ENCODE measurements at regions not wholly inside any gene's neighbourhood (a gene's known extent, or its start where the extent isn't known, plus 50 kb on each side); places are given as distances from the start of the nearest gene placed in this dataset.
"Not testable (repeated sequence)": the region's sequence is repeated elsewhere in the genome, so short reads cannot be mapped to it uniquely, and the experiment has no call there.

- no peak for DNase-seq
These were observed 148.2 kb upstream of the CITED2 start for GRCh38 chr6:139522511-139523220.

GRCh38 chr6:139521338-139521737, 146.9 kb upstream of the CITED2 start:
- no peak for DNase-seq

GRCh38 chr6:139520321-139520768, 145.9 kb upstream of the CITED2 start:
- no peak for DNase-seq

DNA sequence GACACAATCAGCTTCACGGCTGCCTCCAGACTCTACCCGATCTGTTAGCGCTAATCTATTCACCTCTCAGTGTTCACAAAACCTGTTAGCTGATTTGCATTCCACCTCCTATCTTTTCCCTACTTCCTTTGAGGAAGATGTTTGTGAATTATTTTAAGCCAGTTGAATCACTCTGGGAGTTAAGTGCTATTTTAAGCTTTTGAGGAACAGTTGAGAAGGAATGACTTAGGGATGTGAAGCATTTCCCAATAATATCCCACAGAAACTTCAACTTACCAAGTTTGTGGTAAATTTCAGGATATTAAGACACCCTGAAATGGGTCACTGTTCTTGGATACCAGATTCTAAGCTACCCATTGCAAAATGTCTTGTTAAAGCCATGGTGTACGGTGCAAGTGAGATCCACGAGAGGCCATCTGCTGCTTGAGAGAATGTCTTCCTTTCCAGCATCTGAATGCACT, 145.2 kb upstream of the CITED2 start:
- no peak for DNase-seq

DNA sequence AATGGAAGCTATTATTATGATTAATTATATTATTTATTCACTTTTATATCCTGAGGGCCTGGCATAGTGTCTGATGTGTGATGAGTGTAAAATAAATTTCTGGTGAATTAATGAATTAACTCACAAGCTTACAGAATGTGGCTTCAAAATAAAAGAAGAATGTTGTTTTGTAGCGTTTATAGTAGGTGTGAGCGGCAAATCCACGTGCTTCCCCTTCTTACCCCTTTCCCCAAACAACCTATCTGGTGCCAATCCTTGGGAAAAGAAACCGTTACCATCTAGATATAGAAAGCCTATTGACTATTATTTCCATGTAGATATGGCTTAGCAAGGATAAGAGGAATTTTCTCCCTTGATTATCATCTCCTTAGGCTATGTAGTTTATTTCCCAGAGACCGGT, 144.6 kb upstream of the CITED2 start:
- DNase-seq: no peak

DNA sequence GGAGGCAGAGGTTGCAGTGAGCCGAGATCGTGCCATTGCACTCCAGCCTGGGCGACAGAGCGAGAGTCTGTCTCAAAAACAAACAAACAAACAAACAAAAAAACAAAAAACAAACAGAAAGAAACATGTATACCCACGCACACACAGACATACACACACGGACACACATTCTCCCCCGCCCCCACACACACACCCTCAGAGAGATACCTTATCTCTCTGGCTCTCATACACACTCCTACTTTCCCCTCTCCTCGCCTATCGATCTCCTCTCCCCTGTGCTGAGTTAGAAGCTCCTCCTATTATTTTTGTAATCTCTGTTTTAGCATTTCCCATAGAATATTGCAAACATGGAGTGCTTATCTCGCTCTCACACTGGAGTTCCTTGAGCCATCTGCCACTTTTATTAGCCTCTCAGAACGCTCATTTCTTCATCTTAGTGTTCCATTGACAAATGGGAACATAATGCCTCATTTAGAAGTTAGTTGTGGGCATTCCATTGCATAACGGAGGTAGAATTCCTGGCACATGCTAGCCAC, 144.2 kb upstream of the CITED2 start:
- no peak for DNase-seq

DNA sequence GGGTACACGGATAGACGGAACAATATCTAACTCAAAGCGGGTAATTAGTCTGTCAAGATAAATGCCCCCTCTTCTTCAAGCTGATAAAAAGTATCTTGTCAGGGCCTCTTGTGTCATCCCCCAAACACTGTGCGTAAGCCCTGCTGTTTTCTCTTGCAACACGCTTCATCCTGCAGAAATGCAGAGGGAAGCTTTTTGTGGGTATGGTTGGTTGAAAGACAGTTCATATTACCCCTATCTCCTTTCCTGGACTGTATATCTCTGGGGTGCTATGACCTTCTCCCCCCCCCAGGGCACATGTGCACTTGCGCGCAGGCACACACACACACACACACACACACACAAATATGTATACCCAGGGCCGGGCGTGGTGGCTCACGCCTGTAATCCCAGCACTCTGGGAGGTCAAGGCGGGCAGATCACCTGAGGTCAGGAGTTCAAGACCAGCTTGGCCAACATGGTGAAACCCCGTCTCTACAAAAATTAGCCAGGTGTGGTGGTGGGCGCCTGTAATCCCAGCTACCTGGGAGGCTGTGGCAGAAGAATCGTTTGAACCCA, 143.6 kb upstream of the CITED2 start:
- not testable (repeated sequence) for DNase-seq

GRCh38 chr6:139515511-139515910, 141.1 kb upstream of the CITED2 start:
- no peak for DNase-seq

- DNase-seq: no peak
These were observed 140.4 kb upstream of the CITED2 start for GRCh38 chr6:139514819-139515218.

GRCh38 chr6:139510040-139510790, 135.8 kb upstream of the CITED2 start:
- no peak for DNase-seq

DNA sequence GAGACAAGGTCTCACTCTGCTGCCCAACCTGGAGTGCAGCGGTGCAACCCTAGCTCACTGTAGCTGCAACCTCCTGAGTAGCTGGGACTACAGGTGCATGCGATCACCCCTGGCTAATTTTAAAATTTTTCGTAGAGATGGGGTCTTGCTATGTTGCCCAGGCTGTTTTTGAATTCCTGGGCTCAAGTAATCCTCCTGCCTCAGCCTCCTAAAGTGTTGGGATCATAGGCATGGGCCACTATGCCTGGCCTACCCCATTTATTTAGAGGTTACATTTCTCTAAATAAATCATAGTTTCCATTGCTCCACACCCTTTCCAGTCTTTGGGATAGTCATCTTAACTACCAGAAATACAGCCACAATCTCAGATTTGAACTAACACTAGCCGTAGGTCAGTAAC, 134.7 kb upstream of the CITED2 start:
- DNase-seq: no peak

GRCh38 chr6:139508576-139508975, 134.1 kb upstream of the CITED2 start:
- DNase-seq: no peak

DNA sequence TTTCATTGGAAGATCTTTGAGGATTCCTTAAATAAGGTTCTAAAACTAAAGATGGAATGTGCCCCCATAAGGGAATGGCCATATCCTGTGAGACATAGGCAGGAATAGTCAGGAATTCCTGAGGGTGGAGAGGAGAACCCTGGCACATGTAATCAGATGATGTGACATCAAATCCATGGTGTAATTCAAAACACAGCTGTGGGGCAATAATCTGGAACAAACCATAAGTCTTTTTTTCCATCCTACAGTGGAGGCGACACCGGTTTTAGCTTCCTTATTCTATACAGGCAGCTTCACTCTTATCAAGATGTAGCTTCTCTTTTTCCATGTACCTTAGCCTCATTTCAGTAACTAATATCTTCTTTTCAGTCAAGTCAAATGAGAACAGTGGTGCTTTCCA, 133.6 kb upstream of the CITED2 start:
- DNase-seq: no peak

DNA sequence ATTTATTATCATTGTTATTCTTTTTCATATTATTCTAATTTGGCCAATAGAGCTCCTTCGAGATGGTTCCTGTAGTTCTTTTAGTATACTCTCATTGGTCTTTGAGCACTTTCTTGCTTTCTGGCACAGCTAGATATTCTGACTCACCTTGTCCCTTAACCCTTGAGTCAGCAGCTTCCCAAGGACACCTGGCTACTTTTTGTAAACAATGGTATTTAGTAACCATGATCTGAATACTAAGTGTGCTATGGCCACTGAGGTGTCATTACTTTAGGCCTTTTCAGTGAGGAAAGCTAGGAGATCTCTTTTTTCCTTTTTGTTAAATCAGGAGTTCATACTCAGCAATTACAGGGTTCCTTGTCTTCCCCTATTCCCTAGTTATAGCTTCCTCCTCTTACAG, 126.5 kb upstream of the CITED2 start:
- DNase-seq: no peak

- DNase-seq: no peak
These were observed 124.3 kb upstream of the CITED2 start for GRCh38 chr6:139498715-139499114.

GRCh38 chr6:139497345-139497961, 123.0 kb upstream of the CITED2 start:
- DNase-seq: no peak

- DNase-seq: no peak
These were observed 122.4 kb upstream of the CITED2 start for GRCh38 chr6:139496654-139497344.

GRCh38 chr6:139494376-139494990, 120.0 kb upstream of the CITED2 start:
- no peak for DNase-seq

DNA sequence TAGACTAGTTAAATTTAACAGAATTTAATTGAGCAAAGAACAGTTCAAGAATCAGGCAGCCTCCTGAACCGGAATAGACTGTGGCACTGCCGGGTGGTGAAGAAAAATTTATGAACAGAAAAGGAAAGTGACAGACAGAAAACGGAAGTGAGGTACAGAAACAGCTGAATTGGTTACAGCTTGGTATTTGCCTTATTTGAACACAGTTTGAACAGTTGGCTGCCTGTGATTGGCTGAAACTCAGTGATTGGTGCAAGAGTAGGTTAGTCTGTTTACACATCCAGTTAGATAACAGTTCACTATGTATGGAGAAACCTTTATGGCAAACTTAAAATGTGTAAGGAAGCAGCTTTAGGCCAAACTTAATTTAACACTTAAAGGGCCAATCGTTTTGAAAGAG, 116.0 kb upstream of the CITED2 start:
- DNase-seq: no peak

DNA sequence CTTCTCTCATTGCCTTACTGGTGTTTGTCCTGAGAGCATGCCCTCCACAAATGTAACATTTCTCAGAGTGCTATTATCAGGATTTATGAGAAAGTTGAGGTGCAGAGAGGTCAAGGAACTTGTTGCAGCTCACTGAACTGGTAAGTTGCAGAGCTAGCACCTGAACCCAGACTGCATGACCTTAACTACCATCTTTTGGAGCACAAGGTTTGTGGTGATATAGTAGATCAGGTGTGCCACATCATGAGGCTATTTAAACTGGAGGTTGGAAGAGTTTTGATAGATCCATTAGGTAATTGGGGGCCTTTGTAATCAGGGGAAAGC, 112.0 kb upstream of the CITED2 start:
- DNase-seq: no peak

- DNase-seq: no peak
These were observed 111.5 kb upstream of the CITED2 start for GRCh38 chr6:139485742-139486475.

DNA sequence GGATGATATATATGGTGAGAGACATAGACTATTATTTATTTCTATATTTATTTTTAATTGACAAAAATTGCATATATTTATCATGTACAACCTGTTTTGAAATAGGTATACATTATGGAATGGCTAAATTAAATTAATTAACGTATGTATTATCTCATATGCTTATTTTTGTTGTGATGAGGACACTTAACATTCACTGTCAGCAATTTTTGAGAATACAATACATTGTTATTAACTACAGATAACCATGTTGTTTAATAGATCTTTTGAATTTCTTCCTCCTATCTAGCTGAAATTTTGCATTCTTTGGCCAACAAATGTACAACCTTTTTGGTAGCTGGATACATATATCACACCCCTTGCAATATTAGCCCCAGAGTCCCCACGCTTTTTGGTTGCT, 110.7 kb upstream of the CITED2 start:
- DNase-seq: no peak
